Activated naive CD8-positive, alpha-beta T cell treated with anti-CD3 and anti-CD28 coated beads, Interleukin-2, amount 50 U/mL, for 24 hours (primary cell): ENCODE measurements at regions not wholly inside any gene's neighbourhood (a gene's known extent, or its start where the extent isn't known, plus 50 kb on each side); places are given as distances from the start of the nearest gene placed in this dataset.

Experiments
- ATAC-seq: fragments of 150-1000 bp; cut with Tn5 transposase; one replicate; pipeline ENCODE4 v1.10.0; 2021
- DNase-seq: peaks from one replicate; pipeline ENCODE4 v3.0.0; 2021
- H3K27ac Mint-ChIP-seq: one replicate; pipeline ENCODE4 v1.8.0; 2021; ENCODE audit warnings: mild to moderate bottlenecking, mixed read lengths
- H3K27me3 Mint-ChIP-seq: one replicate; pipeline ENCODE4 v1.8.0; 2021; ENCODE audit warnings: mixed read lengths
- H3K36me3 Mint-ChIP-seq: one replicate; pipeline ENCODE4 v1.8.0; 2021; ENCODE audit warnings: low read depth, mixed read lengths
- H3K4me1 Mint-ChIP-seq: one replicate; pipeline ENCODE4 v1.8.0; 2021; ENCODE audit warnings: mixed read lengths
- H3K4me3 Mint-ChIP-seq: one replicate; pipeline ENCODE4 v1.8.0; 2021; ENCODE audit warnings: mild to moderate bottlenecking, moderate library complexity, mixed read lengths
- H3K9me3 Mint-ChIP-seq: one replicate; pipeline ENCODE4 v1.8.0; 2021; ENCODE audit warnings: mixed read lengths

DNA sequence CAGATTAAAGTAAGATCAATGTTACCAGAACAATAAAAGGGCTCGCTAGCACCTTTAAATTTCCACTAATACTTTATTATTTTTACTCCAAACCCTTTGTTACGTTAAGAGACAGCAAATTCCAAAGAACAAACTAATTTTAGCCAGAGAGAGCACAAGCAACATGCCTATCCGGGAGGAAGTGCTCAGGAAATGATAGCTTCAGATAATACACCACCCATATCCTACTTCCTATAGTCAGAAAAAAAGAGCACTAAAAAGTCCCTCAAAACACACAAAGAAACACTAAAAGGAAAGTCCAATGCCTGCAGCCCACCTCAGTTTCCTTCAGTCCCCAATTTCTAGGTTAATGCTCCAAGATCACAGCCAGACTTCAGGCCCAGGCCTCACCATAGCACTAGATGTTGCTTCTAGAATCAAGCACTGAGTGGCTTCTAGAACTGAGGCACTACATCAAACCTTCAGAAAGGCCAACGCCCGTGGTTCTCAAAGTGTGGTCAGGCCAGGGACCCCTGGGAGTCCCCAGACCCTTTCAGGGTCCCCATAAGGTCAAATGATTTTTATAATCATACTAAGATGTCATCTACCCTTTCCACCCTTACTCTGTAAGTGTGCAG, 142.6 kb downstream of the PSMG1 start:
- H3K27ac Mint-ChIP-seq = no peak overlapping the region
- DNase-seq = no peak

DNA sequence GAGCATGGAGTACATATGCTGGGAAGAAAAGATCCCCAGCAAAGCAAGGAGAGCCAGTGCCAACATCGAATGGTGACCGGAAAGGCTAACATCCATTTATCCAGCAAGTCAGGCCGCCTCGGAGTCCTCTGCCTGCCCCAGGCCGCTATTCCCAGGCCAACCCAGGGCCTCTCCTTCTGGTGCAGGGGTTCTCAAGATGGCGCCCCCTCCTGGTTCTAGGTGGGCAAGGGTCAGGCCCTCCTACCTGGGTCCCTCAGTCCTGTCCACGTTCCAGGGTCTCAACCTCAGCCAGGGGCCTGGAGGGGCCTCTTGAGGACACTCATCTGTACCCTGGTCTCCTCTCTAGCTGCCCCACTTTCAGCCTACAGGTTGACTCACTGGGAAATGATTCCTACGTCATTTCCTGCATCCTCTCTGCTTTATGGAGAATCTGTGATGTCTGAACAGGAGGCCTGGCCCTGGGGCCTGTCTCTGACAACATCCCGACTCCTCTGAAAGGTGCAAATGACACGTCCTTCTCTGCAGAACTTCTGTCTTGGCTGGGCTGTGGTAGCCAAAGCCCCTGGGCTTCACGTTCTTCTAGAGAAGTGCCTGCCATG, 145.3 kb downstream of the PSMG1 start:
- Mint-ChIP-seq H3K36me3 (no peaks in the 10 kb centered on the region), H3K4me1 (peaks cover 2% of the 10 kb centered on the region), H3K9me3 (no peaks in the 10 kb centered on the region), H3K27ac (no peak overlapping the region), H3K27me3 (peaks cover 19% of the 10 kb centered on the region), H3K4me3 (no peak overlapping the region)
- DNase-seq (no peak), ATAC-seq (no peak)

More for the DNA sequence above, 142.6 kb downstream of the PSMG1 start:
- Mint-ChIP-seq H3K9me3 (no peaks in the 10 kb centered on the region), H3K36me3 (no peaks in the 10 kb centered on the region), H3K4me1 (no peaks in the 10 kb centered on the region), H3K4me3 (no peak overlapping the region), H3K27me3 (peaks cover 4% of the 10 kb centered on the region)
- no peak for ATAC-seq

DNA sequence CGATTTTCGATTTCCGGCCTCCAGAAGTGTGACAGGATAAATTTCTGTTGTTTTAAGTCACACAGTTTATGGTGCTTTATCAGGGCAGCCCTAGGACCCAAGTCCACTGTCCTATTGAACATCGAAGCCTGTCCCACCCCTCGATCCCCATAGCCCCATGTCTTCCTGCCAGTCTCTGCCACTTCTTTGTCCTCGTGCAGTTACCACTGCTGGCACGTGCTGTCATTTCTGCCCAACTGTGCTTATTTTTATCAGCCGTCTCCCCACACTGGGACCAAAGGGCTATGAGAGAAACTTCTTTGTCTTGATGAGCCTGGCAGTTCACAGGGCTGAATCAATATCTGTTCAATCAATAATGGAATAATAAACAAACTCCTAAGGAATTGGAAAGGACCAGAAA, 146.7 kb downstream of the PSMG1 start:
- ATAC-seq (no peak), DNase-seq (no peak)
- H3K36me3 Mint-ChIP-seq = no peaks in the 10 kb centered on the region
- H3K4me3 Mint-ChIP-seq = no peak overlapping the region
- peaks cover 21% of the 10 kb centered on the region for H3K27me3 Mint-ChIP-seq
- H3K27ac Mint-ChIP-seq = no peak overlapping the region
- no peaks in the 10 kb centered on the region for H3K9me3 Mint-ChIP-seq
- peaks cover 2% of the 10 kb centered on the region for H3K4me1 Mint-ChIP-seq

DNA sequence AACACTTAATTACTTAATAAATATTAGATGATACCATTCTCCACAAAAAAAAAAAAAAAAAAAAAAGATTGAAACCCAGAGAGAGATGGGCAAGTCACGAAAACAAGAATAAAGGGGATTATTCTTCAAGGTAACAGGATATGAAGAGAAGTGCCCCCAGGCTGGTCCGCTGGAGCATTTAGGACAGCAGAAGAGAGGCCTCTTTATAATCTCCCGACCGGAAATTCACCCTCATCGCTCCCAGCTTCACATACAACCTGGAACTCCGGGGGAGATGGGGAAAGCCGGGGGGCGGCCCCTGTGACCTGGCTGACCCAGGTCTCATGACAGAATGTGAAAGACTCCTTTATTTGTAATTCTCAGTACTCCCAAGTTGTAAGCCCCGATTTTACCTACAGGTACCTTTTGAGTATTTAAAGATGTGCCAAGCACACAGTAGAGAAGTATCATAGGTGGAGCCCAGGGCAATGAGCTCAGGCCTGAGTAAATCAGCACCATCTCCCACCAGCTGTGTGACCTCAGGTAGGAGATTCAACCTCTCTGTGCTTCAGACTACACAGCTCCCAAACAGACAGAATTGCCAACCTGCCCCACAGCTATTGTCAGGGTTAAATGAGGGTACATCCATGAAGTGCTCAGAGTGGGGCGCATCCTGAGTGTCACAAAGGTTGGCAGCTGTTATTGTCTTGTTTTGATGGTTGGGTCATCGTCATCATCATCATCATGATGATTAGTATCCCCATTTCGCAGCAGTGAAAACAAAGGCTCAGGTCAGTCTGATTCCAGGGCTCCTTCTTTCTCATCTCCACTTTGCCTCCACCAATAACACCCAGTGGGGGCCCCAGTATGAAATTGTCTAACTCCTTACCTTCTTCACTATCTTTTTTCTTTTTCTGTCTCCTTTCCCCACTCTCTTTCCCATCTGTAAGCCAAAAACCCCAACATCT, 148.4 kb downstream of the PSMG1 start:
- Mint-ChIP-seq H3K4me3 (no peak overlapping the region), H3K9me3 (no peaks in the 10 kb centered on the region), H3K36me3 (no peaks in the 10 kb centered on the region), H3K27me3 (peaks cover 24% of the 10 kb centered on the region), H3K27ac (no peak overlapping the region), H3K4me1 (peaks cover 2% of the 10 kb centered on the region)
- DNase-seq (no peak), ATAC-seq (no peak)

DNA sequence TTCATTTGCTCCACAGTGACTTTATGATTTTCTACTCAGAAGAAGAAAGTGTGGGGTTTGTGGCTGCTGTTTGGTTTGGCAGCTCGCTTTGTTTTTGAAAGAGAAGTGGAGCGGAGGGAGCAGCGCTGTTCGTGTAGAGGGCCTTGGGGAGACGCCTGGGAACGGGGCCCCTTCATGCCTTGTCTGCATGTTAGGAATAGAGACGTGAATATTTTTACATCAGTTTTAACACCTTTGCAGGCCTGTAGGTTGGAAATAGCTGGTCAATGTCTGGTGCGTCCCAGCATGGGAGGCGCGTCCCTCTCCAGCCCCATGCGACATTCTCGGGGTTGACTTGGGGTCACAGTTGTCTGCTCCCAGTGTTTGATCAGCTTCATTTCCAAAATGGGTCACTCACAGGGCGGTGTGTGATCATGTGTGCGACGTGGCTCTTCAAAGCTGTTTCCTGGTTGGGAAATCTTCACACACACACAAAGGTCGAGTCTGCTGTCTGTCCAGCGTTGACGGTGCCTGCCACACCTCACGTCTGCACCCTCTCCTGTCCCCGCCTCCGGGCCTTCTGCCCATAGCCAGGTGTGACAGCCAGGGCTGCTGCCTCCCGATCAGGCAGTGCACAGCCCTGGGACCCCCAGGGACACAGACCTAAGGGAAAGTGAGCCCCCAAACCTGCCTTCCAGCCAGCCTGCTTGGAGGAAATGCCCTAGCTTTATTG, 149.2 kb downstream of the PSMG1 start:
- H3K4me1 Mint-ChIP-seq = peaks cover 2% of the 10 kb centered on the region

DNA sequence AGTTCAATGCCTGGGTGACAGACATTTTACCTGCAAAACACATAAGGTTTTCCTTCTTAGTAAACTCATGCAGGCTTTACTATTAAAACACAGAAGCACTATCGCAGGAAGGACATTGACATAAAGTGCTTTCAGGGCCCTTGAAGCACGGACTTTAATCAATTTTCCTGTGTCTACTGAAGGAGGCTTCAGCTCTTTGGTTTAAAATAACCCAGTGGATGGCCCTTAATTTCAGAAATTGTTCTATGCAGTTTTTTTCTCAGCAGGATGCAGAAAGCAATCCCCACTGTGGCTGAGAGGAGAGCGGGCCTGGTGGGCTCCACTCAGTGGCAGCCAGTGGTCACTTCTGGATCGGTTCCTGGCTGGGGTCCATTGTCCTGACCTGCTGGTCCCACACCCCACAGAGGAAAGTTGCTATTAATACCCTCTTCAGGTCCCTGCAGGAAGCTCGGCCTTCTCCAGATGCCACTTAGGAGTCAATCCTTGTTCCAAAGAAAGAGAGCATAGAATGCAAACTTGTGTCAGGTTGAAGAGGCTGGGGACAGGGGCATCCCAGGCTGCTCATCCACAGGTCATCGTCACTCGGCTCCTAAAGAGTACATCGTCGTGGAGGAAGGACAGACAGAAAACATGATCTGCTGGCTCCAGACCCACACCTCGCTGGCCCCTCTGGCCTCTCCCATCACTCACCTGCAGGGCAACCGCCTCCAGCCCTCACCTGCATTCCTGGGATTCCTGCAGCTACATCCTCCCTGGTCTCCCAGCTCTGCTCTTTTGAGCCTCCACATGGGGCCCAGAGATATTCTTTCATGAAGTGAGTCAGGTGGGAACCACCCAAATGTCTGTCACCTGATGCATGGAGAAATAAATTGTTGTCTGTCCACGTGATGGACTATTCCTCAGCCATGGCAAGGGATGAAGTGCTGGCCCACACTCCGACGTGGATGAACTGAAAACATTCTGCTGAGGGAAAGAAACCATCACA, 153.1 kb downstream of the PSMG1 start:
- H3K27me3 Mint-ChIP-seq = peaks cover 20% of the 10 kb centered on the region
- DNase-seq (no peak), ATAC-seq (no peak)
- H3K4me3 Mint-ChIP-seq = no peak overlapping the region
- H3K27ac Mint-ChIP-seq = no peak overlapping the region
- no peaks in the 10 kb centered on the region for H3K36me3 Mint-ChIP-seq
- peaks cover 8% of the 10 kb centered on the region for H3K9me3 Mint-ChIP-seq
- H3K4me1 Mint-ChIP-seq = peaks cover 2% of the 10 kb centered on the region

More for the DNA sequence above, 149.2 kb downstream of the PSMG1 start:
- ATAC-seq (no peak), DNase-seq (no peak)
- no peaks in the 10 kb centered on the region for H3K36me3 Mint-ChIP-seq
- H3K9me3 Mint-ChIP-seq = no peaks in the 10 kb centered on the region
- peaks cover 24% of the 10 kb centered on the region for H3K27me3 Mint-ChIP-seq
- H3K4me3 Mint-ChIP-seq = no peak overlapping the region
- H3K27ac Mint-ChIP-seq = no peak overlapping the region

DNA sequence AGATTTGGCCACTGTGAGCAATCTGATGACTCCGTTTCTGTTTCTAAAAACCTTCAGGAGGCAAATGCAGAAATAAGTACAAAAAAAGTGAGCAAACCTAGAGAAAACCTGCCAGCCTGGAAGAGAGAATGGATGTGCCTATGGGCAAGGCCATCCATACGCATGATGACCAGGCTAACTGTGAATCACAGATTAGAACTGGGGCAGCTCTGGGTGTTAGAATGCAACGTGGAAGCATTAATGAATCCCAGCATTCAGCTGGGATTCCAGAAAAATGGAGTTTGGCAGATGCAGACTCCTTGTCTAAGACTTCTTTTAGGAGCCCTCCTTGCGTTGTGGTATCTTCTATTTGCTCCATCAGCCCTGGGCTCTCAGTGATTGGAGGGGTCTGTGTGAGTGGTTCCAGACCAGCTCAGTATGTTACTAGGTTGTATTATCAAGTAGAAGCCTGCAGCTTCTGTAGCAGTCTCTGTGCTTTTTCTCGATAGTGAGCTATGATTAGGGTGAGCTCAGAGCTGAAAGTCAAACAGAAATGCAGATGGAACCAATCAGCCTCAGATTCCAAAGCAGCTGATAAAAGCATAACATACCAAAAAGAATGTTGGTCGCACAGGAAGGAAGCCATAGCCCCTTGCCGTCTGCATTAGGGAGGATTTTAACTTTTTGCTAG, 154.0 kb downstream of the PSMG1 start:
- Mint-ChIP-seq H3K27ac (no peak overlapping the region), H3K36me3 (no peaks in the 10 kb centered on the region), H3K4me3 (no peak overlapping the region), H3K9me3 (peaks cover 12% of the 10 kb centered on the region), H3K4me1 (peaks cover 2% of the 10 kb centered on the region), H3K27me3 (peaks cover 18% of the 10 kb centered on the region)
- DNase-seq (no peak), ATAC-seq (no peak)

DNA sequence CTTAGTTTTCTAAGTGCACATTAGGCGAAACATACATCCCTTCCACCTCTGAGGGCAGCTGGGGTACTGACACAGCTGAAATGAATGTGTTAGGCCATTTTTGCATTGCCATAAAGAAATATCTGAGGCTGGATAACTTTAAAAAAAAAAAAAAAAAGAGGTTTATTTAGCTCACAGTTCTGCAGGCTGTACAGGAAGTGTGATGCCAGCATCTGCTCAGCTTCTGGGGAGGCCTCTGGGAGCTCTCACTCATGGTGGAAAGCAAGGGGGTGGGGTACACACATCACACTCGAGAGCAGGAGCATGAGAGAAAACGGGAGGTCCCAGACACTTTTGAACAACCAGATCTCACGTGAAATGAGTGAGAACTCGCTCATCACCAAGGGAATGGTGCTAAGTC, 158.1 kb downstream of the PSMG1 start:
- H3K4me1 Mint-ChIP-seq = no peaks in the 10 kb centered on the region
- H3K27ac Mint-ChIP-seq = no peak overlapping the region
- peaks cover 12% of the 10 kb centered on the region for H3K9me3 Mint-ChIP-seq
- no peak overlapping the region for H3K4me3 Mint-ChIP-seq
- DNase-seq (no peak), ATAC-seq (no peak)
- peaks cover 9% of the 10 kb centered on the region for H3K27me3 Mint-ChIP-seq
- no peaks in the 10 kb centered on the region for H3K36me3 Mint-ChIP-seq

DNA sequence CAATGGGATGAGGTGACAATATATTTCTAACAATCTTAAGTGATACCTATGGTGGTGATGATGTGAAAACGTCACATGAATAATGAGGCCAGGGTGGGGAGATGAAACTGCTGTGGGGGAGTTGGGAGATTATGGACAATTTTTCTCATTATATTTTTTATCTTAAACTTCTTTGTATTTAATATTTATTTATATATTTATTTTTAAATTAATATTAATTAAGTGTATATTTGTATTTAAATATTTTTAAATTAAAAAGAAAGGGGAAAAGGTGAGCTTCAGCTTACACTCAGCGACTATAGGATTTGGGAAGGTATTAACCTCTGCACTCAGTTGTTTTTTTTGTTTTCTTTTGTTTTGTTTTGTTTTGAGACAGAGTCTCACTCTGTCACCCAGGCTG, 158.7 kb downstream of the PSMG1 start:
- no peak for DNase-seq
- peaks cover 9% of the 10 kb centered on the region for H3K27me3 Mint-ChIP-seq
- no peak overlapping the region for H3K27ac Mint-ChIP-seq
- H3K9me3 Mint-ChIP-seq = peaks cover 12% of the 10 kb centered on the region
- no peaks in the 10 kb centered on the region for H3K36me3 Mint-ChIP-seq
- no peaks in the 10 kb centered on the region for H3K4me1 Mint-ChIP-seq
- no peak for ATAC-seq
- no peak overlapping the region for H3K4me3 Mint-ChIP-seq

DNA sequence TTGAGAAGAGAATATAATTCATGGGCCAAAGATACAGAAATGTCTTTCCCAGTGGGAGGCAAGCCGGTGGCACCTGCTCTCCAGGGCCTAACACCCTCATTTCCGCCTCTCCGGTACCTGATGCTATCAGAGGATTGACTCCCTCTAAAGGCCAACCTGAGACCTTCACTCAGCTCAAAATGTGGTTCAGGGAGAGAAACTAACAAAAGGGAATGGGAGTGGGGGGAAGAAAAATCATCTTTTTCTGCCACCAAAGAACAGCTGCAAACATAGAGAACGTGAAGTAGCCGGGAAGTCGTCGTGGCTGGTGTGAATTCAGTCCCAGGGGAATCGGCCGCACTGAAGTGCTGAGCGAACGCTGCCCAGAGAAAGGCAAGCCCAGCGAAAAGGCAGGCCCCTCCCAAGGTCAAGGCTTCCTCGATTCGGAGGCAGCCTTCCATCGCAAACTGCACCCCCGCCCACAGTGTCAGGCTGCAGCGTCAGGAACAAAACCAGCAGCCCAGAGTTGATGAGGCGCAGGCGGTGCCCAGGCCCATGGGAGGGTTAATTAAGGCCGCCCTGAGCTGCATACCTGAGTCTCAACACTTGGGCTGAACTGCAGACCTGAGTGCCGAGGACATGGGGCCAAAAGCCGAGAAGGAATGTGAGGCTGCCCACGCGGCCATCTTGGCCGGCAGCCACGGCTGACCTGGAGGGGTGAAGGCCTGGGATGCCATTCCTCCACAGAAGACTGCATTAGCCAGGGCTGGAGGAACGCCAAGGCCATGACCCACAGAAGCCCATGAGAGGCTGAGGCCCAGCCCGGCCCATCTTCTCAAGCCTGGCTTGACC, 160.2 kb downstream of the PSMG1 start:
- H3K4me3 Mint-ChIP-seq = no peak overlapping the region
- DNase-seq (no peak), ATAC-seq (no peak)
- peaks cover 12% of the 10 kb centered on the region for H3K9me3 Mint-ChIP-seq
- no peaks in the 10 kb centered on the region for H3K4me1 Mint-ChIP-seq
- H3K27ac Mint-ChIP-seq = no peak overlapping the region
- no peaks in the 10 kb centered on the region for H3K36me3 Mint-ChIP-seq
- peaks cover 9% of the 10 kb centered on the region for H3K27me3 Mint-ChIP-seq

DNA sequence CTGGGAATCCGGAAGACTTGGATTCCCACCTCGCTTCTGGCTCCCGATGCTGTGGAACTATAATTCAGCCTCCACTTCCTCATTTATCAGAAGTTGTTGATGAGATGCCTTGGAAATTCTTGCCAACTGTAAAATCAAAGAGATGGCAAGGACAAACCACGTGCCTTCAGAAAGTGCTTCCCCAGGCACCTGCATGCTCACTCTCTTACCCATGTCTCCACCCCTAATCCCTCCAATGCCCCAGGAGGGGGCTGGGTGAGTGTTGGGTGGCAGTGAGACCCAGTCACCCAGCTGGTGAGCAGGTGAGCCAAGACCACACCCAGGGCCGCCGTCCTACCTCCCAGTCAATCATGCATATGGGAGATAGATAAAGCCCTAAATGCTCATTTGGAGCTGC, 160.8 kb downstream of the PSMG1 start:
- Mint-ChIP-seq H3K4me3 (no peak overlapping the region), H3K27me3 (peaks cover 9% of the 10 kb centered on the region), H3K36me3 (no peaks in the 10 kb centered on the region), H3K9me3 (peaks cover 9% of the 10 kb centered on the region), H3K27ac (no peak overlapping the region), H3K4me1 (no peaks in the 10 kb centered on the region)
- ATAC-seq (no peak), DNase-seq (no peak)

DNA sequence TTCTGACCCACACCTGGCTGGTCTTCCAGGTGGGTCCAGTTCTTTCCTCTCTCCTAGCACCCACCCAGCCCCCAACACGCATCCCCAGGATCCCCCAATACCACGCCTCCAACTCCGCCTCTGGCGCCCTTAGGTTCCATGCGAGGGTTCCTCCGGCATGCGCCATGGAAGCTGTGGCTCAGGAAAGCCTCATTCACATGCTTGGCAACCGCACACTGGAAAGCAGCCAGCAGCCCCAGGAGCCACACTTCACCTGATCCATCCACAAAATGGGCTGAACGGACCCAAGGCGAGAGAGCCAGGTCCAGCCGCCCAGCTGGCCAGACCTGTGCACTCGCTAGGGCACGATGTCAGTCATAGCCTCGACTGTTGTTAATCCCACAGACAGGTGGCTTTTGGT, 161.2 kb downstream of the PSMG1 start:
- no peak for ATAC-seq
- Mint-ChIP-seq H3K9me3 (peaks cover 9% of the 10 kb centered on the region), H3K27me3 (peaks cover 9% of the 10 kb centered on the region), H3K27ac (no peak overlapping the region), H3K36me3 (no peaks in the 10 kb centered on the region), H3K4me3 (no peak overlapping the region), H3K4me1 (no peaks in the 10 kb centered on the region)
- DNase-seq = no peak

DNA sequence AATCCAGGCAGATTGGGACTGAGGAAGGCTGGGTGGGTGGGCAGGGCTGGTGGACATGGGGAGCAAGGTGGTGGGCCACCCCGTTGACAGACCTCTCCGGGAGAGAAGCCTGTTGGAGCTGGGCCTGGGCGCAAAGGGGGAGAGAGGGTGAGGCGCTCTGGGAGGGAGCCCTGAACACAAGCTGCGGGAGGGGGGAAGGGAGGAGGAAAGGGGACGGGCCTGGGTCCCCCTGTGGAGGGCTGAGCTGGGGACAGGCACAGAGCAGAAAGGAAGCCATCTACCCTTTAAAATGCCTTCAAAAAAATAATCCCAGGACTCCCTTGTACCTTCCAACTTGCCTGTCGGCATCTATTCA, 161.8 kb downstream of the PSMG1 start:
- DNase-seq (no peak), ATAC-seq (no peak)
- H3K36me3 Mint-ChIP-seq = no peaks in the 10 kb centered on the region
- H3K4me3 Mint-ChIP-seq = no peak overlapping the region
- H3K9me3 Mint-ChIP-seq = peaks cover 9% of the 10 kb centered on the region
- no peak overlapping the region for H3K27ac Mint-ChIP-seq
- H3K4me1 Mint-ChIP-seq = no peaks in the 10 kb centered on the region
- peaks cover 9% of the 10 kb centered on the region for H3K27me3 Mint-ChIP-seq
